Caco-2 (cell line): ENCODE measurements at regions not wholly inside any gene's neighbourhood (a gene's known extent, or its start where the extent isn't known, plus 50 kb on each side); places are given as distances from the start of the nearest gene placed in this dataset.

ENCODE experiments used
- BruUV-seq: library from RNA; stranded (reverse); fragments of 400-500 nt; replicated peaks from 2 replicates; lab custom pipeline; 2021; lab: Mats Ljungman, UMichigan
- CTCF ChIA-PET: fragments of 300-600 bp; sonication (Branson Sonifier 250); formaldehyde crosslinking; loops from one replicate; lab custom pipeline; 2022; ENCODE audit warnings: antibody characterized with exemption; lab: Charles Lee
- POLR2A ChIA-PET: fragments of 300-600 bp; sonication (Branson Sonifier 250); formaldehyde crosslinking; loops from one replicate; lab custom pipeline; 2022; ENCODE audit warnings: antibody characterized with exemption; lab: Charles Lee
- DNase-seq, 2 experiments: peaks; one replicate each; pipeline versions ENCODE4 v3.0.0 to v3.0.0-alpha.2; 2020 to 2022
- H3K27me3 ChIP-seq: replicated peaks from 2 replicates; pipeline ENCODE4 v1.6.0; 2011; ENCODE audit warnings: low read length; ENCODE audit not compliant: control insufficient read depth, insufficient read depth
- H3K36me3 ChIP-seq: 2 replicates; pipeline ENCODE4 v1.5.1; 2011; ENCODE audit warnings: low read length; ENCODE audit not compliant: control insufficient read depth, insufficient read depth
- H3K4me1 ChIP-seq: fragments of 250-450 bp; sonication (Bioruptor Pico); 2 replicates; pipeline ENCODE4 v1.5.1; 2020; ENCODE audit warnings: mild to moderate bottlenecking
- H3K4me3 ChIP-seq: 2 replicates; pipeline ENCODE4 v1.5.1; 2011; ENCODE audit warnings: low read depth, mild to moderate bottlenecking, control low read depth, low read length
- H3K9me3 ChIP-seq: fragments of 250-450 bp; sonication (Bioruptor Pico); 2 replicates; pipeline ENCODE4 v1.5.1; 2020; ENCODE audit warnings: mild to moderate bottlenecking, moderate library complexity
- H3K27ac Mint-ChIP-seq: one replicate; pipeline ENCODE4 v1.8.0; 2022; ENCODE audit warnings: mixed read lengths; ENCODE audit not compliant: unreplicated experiment
- H3K27me3 Mint-ChIP-seq: one replicate; pipeline ENCODE4 v1.8.0; 2022; ENCODE audit warnings: mixed read lengths; ENCODE audit not compliant: insufficient read depth, unreplicated experiment
- H3K36me3 Mint-ChIP-seq: one replicate; pipeline ENCODE4 v1.8.0; 2022; ENCODE audit warnings: mild to moderate bottlenecking, mixed read lengths; ENCODE audit not compliant: insufficient read depth, unreplicated experiment
- H3K4me1 Mint-ChIP-seq: one replicate; pipeline ENCODE4 v1.8.0; 2022; ENCODE audit warnings: low read depth, mixed read lengths; ENCODE audit not compliant: unreplicated experiment
- H3K4me3 Mint-ChIP-seq: one replicate; pipeline ENCODE4 v1.8.0; 2022; ENCODE audit warnings: mild to moderate bottlenecking, moderate library complexity, mixed read lengths; ENCODE audit not compliant: unreplicated experiment
- H3K9me3 Mint-ChIP-seq: one replicate; pipeline ENCODE4 v1.8.0; 2022; ENCODE audit warnings: mixed read lengths; ENCODE audit not compliant: unreplicated experiment
- CTCF ChIP-seq, 2 experiments: fragments of 200-600 bp in 1 of 2; IDR thresholded peaks; 1 replicate in 1 of 2; 2 replicates in 1 of 2; pipeline versions ENCODE4 v1.5.1 to v1.8.0; 2011 to 2022; ENCODE audit warnings: antibody characterized with exemption in 1 of 2, control low read depth in 1 of 2, inconsistent platforms in 1 of 2, low read depth in 1 of 2, low read length in 1 of 2, mild to moderate bottlenecking in 1 of 2, moderate library complexity in 1 of 2; ENCODE audit not compliant: insufficient read depth in 1 of 2, severe bottlenecking in 1 of 2, unreplicated experiment in 1 of 2
- intact Hi-C: fragments of 100-400 bp; cut with micrococcal nuclease; formaldehyde crosslinking; loops from one replicate; pipeline ENCODE4 v1.10.0; 2022; ENCODE audit not compliant: unreplicated experiment

- H3K9me3 ChIP-seq: no peaks in the 10 kb centered on the region
- no peaks in the 10 kb centered on the region for H3K4me1 Mint-ChIP-seq
- ChIA-PET CTCF (no interaction called here), POLR2A (no interaction called here)
- no peak overlapping the region for H3K27ac Mint-ChIP-seq
- no peak overlapping the region for H3K4me3 ChIP-seq
- H3K9me3 Mint-ChIP-seq: no peaks in the 10 kb centered on the region
- peaks cover 10% of the 10 kb centered on the region for H3K27me3 Mint-ChIP-seq
- no peaks in the 10 kb centered on the region for H3K36me3 ChIP-seq
- no peak for DNase-seq
- H3K4me3 Mint-ChIP-seq: no peak overlapping the region
- no peaks in the 10 kb centered on the region for H3K36me3 Mint-ChIP-seq
- intact Hi-C loops: no loop called here
- no peaks in the 10 kb centered on the region for H3K27me3 ChIP-seq
- TF ChIP-seq CTCF (IDR thresholded peaks at IDR 0.05; ENCODE audit: insufficient read depth in 1 of 2, low read depth in 1 of 2, low read length in 1 of 2, severe bottlenecking in 1 of 2, unreplicated experiment in 1 of 2): no peak
- no TSS peak for BruUV-seq
- H3K4me1 ChIP-seq: no peaks in the 10 kb centered on the region
Observed at GRCh38 chr17:69640073-69640472, 225.6 kb downstream of the MAP2K6 start.

GRCh38 chr17:69643686-69644085 is 229.2 kb downstream of the MAP2K6 start:
- H3K4me1 Mint-ChIP-seq: no peaks in the 10 kb centered on the region
- no peak overlapping the region for H3K4me3 Mint-ChIP-seq
- H3K27me3 Mint-ChIP-seq: peaks cover 7% of the 10 kb centered on the region
- H3K36me3 Mint-ChIP-seq: no peaks in the 10 kb centered on the region
- no peak overlapping the region for H3K27ac Mint-ChIP-seq
- no peaks in the 10 kb centered on the region for H3K4me1 ChIP-seq
- no peaks in the 10 kb centered on the region for H3K36me3 ChIP-seq
- no peaks in the 10 kb centered on the region for H3K27me3 ChIP-seq
- H3K4me3 ChIP-seq: no peak overlapping the region
- intact Hi-C loops: no loop called here
- H3K9me3 ChIP-seq: no peaks in the 10 kb centered on the region
- DNase-seq: no peak
- no peak for TF ChIP-seq CTCF (IDR thresholded peaks at IDR 0.05; ENCODE audit: insufficient read depth in 1 of 2, low read depth in 1 of 2, low read length in 1 of 2, severe bottlenecking in 1 of 2, unreplicated experiment in 1 of 2)
- no TSS peak for BruUV-seq
- POLR2A ChIA-PET: no interaction called here
- CTCF ChIA-PET: no interaction called here
- no peaks in the 10 kb centered on the region for H3K9me3 Mint-ChIP-seq

- Mint-ChIP-seq H3K4me3 (no peak overlapping the region), H3K9me3 (no peaks in the 10 kb centered on the region), H3K27ac (no peak overlapping the region), H3K27me3 (peaks cover 9% of the 10 kb centered on the region), H3K4me1 (no peaks in the 10 kb centered on the region), H3K36me3 (no peaks in the 10 kb centered on the region)
- no peak for DNase-seq
- TF ChIP-seq CTCF (IDR thresholded peaks at IDR 0.05; ENCODE audit: insufficient read depth in 1 of 2, low read depth in 1 of 2, low read length in 1 of 2, severe bottlenecking in 1 of 2, unreplicated experiment in 1 of 2): no peak
- BruUV-seq: no TSS peak
- Histone ChIP-seq H3K36me3 (no peaks in the 10 kb centered on the region), H3K9me3 (no peaks in the 10 kb centered on the region), H3K4me1 (no peaks in the 10 kb centered on the region), H3K4me3 (no peak overlapping the region), H3K27me3 (no peaks in the 10 kb centered on the region)
- ChIA-PET POLR2A (no interaction called here), CTCF (no interaction called here)
- intact Hi-C loops: no loop called here
Observed at GRCh38 chr17:69646729-69647128, 232.2 kb downstream of the MAP2K6 start.
